ENCODE measurements at regions not wholly inside any gene's neighbourhood (a gene's known extent, or its start where the extent isn't known, plus 50 kb on each side); places are given as distances from the start of the nearest gene placed in this dataset.
"Not testable (repeated sequence)": the region's sequence is repeated elsewhere in the genome, so short reads cannot be mapped to it uniquely, and the experiment has no call there.

DNA sequence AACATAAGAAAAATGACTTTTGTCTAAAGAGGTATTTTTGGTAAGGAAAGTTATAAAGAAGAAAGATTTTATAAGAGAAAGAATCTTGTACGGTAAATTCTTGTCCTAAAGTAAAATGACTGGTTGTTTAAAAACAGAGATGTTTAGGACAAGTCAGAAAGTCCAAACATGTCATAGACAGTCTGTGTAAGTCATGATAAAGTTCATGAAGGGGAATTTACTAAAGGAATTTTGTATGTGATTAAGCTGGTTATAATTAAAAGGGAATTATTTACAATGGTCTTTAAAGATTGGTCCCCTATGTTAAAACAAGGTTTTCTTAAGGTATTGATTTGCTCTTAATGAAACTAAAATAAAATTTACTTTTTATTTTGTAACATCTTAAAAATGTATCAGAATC is 269.4 kb upstream of the CCDC196 start:
- no peak for DNase-seq (ENCODE audit: low spot score)

DNA sequence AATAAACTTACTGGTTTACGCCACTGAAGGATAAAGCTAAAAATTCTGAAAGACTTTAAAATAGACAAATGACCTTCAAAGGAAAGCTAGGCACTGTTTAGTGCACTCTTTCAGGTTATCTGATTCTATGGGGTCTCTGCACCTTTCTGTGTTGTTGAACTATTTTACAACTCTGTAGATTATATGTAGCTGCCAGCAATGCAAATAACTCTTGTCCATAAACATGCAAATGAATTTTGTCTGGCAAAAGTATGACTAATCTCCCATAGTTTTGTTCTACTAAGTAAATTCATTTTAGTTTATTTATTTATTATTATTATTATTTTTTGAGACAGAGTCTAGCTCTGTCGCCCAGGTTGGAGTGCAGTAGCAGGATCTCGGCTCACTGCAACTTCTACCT is 266.3 kb upstream of the CCDC196 start:
- DNase-seq (ENCODE audit: low spot score) = no peak

- DNase-seq (ENCODE audit: low spot score) = no peak
These were observed 261.5 kb upstream of the CCDC196 start for GRCh38 chr14:66224492-66225178.

DNA sequence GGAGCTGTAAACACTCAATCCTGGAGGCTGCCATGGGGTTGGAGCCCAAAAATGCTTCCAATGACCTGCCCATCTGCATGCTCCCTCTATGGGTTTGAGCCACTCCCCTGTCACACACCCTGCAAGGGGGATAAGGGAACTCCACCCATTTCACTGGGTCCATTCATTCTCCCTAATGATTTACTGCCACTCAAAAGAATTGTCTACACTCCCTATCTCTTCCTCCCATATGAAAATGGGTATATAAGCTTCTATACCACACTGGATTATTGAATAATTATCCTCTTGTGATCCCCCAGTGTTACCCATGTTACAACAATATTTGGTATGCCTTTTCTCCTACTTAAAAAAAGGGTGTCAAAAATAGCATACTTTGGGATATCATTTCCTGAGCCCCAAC is 260.8 kb upstream of the CCDC196 start:
- no peak for DNase-seq (ENCODE audit: low spot score)

- DNase-seq (ENCODE audit: low spot score) = no peak
These were observed 257.8 kb upstream of the CCDC196 start for GRCh38 chr14:66228267-66228970.

GRCh38 chr14:66231820-66232219 is 254.4 kb upstream of the CCDC196 start:
- no peak for DNase-seq (ENCODE audit: low spot score)

GRCh38 chr14:66233591-66233990 is 252.6 kb upstream of the CCDC196 start:
- no peak for DNase-seq (ENCODE audit: low spot score)

GRCh38 chr14:66234411-66234810 is 251.8 kb upstream of the CCDC196 start:
- no peak for DNase-seq (ENCODE audit: low spot score)

- DNase-seq (ENCODE audit: low spot score) = no peak
These were observed 248.4 kb upstream of the CCDC196 start for GRCh38 chr14:66237741-66238140.

- DNase-seq (ENCODE audit: low spot score) = no peak
These were observed 247.2 kb upstream of the CCDC196 start for GRCh38 chr14:66238969-66239368.

DNA sequence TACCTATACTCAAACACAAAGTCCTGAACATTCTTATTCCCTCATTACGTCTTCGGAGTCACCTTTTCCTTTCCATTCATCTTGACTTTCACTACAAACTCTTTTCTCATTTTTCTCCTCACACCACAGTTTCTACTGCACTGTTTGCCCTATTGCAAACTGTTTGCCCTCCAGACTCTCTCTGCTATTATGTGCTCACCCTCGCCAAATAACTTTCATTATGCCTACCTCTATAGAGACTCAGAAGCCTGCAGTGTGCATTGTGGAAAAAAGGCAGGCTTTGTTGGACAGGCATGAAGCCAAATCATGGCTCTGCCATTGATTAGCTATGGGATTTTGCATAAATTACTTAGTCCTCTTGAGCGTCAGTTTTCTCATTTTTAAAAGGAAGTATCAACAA is 246.6 kb upstream of the CCDC196 start:
- no peak for DNase-seq (ENCODE audit: low spot score)

- DNase-seq (ENCODE audit: low spot score) = no peak
These were observed 246.1 kb upstream of the CCDC196 start for GRCh38 chr14:66240105-66240504.

DNA sequence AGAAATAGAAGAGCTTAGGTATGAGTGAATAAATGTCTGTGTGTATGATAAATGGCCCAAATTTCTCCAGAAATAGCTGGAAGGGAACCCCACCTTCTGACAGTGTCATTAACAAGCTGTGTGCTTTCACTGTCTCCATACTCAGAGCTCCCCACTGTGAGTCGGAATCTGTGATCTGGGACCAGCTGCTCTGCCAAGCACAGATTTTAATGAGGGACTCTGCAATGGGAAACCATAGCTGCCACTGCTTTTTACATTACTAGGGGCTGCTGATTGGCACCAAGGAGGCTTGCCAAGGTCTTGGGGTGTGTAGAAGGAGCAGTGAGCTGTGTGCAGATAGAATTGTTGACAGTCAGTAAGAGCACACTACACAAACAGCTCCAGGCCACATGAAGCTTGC is 244.2 kb upstream of the CCDC196 start:
- DNase-seq (ENCODE audit: low spot score) = no peak

GRCh38 chr14:66244834-66245233 is 241.3 kb upstream of the CCDC196 start:
- DNase-seq (ENCODE audit: low spot score) = no peak

DNA sequence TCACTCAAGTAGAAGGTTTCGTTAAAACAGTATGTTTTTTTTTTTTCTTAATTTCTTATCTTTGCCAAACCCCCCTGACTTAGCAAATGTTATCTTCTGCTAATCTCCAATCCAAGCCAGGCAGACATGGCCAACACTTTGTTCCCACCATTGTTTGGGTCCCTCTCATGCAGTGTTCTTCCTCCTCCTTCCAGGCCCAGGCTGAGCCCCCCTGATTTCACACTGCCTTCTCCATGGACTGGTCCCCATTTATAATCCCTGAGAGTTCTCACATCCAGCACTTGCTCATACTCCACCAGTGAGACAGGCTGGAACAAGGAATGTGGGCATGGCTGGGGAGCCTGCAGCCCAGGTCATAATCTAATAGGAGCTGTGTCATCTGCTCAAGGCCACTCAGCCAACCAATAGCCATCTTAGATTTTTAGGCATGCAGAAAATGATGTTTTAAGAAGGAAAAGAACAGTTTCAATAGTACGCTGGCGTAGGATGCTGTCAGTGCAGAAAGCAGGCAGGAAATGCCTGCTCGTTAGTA is 238.4 kb upstream of the CCDC196 start:
- no peak for DNase-seq (ENCODE audit: low spot score)

GRCh38 chr14:66248256-66248655 is 237.9 kb upstream of the CCDC196 start:
- no peak for DNase-seq (ENCODE audit: low spot score)

DNA sequence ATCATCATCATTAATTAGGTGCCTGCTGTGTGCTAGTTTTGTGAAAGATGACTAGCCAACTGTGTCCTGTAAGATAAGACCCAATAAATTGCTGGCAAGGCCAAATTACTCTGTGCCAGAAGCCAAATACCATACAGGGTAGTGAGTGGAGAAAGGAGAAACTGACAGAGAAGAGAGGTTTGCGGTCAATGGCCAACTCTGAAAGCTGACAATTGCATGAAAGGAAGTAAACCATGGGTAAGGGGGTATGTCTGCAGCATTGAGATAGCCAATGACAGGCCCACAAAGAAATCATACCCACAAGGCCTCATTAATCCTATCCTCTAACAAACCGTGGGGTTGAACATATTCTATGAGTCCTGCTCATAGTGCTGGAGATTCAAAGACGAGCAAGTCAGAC is 236.6 kb upstream of the CCDC196 start:
- no peak for DNase-seq (ENCODE audit: low spot score)

DNA sequence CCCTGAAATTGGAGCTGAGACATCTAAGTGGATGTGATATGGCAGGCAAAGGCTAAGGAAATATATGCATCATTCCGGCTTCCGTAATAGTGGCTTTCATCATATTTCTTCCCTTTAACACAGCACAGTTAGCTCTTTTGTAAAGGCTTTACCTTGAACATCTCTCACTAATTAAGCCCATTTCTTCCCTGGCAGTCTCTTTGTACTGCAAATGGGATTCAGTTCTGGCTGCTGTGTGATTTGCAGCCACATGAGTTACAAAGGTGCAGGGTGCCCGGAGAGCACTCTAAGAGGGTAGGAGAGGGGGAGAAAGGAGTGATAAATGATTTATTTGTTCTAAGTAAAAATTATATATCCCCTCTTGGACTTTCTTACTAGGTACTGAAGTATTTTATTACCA is 232.1 kb upstream of the CCDC196 start:
- DNase-seq (ENCODE audit: low spot score) = no peak

DNA sequence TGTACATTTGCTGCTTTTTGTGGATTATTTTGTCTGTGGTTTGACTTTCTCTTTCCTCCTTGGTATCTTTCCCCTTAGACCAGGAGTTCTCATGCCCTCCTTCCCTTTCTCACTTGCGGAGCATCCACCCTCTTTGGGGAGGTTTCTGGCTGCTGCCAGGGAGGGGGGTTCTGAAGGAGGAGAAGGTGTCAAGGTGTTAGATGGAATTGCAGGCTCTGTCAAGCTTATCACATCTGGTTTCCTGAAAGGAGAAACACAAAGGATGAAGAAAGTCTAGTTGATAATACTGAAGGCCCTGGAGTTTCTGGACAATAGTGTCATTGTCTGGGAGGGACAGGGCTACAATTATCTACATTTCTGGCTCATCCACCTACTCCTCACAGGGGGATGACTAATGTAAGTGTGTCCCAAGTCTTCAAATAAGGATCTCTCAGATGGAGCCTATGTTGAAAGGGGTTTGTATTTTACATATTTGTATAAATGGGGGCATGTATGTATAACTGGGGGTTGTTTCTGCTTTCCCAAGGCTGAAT is 217.3 kb upstream of the CCDC196 start:
- no peak for DNase-seq (ENCODE audit: low spot score)

- DNase-seq (ENCODE audit: low spot score) = no peak
These were observed 213.9 kb upstream of the CCDC196 start for GRCh38 chr14:66272221-66272620.

- no peak for DNase-seq (ENCODE audit: low spot score)
These were observed 212.8 kb upstream of the CCDC196 start for GRCh38 chr14:66273261-66273832.

GRCh38 chr14:66278418-66278817 is 207.8 kb upstream of the CCDC196 start:
- DNase-seq (ENCODE audit: low spot score) = not testable (repeated sequence)
